ENCODE measurements at regions not wholly inside any gene's neighbourhood (a gene's known extent, or its start where the extent isn't known, plus 50 kb on each side); places are given as distances from the start of the nearest gene placed in this dataset.

DNA sequence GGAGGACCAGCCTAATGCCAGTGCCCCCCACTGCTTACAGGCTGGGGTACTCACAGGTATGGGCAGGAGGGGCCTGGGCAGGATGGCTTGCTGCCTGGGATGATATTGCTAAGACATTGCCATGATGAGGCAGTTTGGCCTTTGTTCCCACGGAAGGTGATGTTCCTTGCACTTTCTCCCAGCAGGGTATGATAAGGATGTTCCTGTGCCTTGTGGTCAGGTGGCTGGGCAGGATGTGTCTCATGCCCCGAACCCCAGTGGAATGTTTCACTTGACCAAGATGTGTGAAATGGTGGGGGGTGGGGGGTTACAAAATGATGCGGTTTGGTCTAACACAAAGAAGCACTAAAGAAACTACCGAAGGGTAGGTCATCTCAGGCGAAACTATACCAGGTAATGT, 337.8 kb upstream of the ZFHX3 start:
- TF ChIP-seq, protein P1, sequence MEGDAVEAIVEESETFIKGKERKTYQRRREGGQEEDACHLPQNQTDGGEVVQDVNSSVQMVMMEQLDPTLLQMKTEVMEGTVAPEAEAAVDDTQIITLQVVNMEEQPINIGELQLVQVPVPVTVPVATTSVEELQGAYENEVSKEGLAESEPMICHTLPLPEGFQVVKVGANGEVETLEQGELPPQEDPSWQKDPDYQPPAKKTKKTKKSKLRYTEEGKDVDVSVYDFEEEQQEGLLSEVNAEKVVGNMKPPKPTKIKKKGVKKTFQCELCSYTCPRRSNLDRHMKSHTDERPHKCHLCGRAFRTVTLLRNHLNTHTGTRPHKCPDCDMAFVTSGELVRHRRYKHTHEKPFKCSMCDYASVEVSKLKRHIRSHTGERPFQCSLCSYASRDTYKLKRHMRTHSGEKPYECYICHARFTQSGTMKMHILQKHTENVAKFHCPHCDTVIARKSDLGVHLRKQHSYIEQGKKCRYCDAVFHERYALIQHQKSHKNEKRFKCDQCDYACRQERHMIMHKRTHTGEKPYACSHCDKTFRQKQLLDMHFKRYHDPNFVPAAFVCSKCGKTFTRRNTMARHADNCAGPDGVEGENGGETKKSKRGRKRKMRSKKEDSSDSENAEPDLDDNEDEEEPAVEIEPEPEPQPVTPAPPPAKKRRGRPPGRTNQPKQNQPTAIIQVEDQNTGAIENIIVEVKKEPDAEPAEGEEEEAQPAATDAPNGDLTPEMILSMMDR (conservative IDR thresholded peaks at IDR 0.05; ENCODE audit: low read length): no peak
- no peak for TF ChIP-seq EZH2phosphoT487 (IDR thresholded peaks at IDR 0.05; ENCODE audit: borderline replicate concordance, low read depth, low read length)

Measured in OCI-LY7 (cell line).